ENCODE measurements at regions not wholly inside any gene's neighbourhood (a gene's known extent, or its start where the extent isn't known, plus 50 kb on each side); places are given as distances from the start of the nearest gene placed in this dataset.
"Not testable (repeated sequence)": the region's sequence is repeated elsewhere in the genome, so short reads cannot be mapped to it uniquely, and the experiment has no call there.

DNA sequence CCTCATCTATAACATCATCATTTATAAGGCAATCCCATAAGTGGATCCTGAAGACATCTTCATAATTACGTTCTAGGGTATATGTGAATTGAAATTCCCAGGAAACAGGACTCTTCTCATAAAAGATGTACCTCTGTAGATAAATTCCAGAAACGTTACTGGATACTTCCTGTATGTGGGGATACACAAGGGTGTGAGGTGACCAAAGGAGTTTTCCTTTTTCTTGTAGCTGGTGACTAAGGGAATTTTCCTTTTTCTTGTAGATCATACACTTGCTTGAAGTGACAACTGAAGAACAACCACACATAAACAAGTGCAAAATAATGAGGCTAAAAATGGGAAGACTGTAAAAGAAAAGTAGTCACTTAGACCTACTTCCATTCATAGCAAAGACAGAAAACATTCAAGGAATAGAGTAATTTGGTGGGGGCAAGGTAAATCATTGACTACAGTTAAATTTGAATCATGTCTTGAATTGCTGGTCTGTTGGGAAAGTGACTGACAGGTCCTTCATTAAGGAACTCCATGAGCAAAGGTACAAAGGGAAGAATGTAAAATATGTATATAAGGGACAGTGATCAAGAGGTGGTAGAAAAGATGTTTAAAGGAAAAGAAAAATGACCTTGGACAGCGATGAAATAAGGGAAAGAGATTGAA is 53.2 kb upstream of the UBE2E3 start:
- DNase-seq (ENCODE audit: low read depth): no peak

DNA sequence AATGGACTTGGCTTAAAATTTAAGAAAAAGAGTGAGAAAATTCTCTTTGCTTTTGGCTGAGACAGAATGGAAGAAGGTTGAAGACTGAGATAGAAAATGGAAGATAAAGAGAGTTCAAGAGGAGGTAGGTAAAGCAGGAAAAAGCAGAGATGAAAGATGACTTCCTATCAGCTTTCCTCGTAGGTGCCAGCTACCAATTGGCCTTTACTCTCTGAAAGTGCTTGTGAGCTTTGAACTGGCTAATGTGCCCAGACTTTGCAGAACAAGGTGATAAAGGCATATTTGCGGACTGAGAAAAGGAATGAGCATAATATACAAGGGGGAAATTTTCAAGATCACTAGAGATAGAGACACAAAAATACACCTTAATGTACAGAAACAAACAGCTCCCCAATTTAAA is 54.7 kb upstream of the UBE2E3 start:
- no peak for DNase-seq (ENCODE audit: low read depth)

- DNase-seq (ENCODE audit: low read depth): no peak
These were observed 56.3 kb upstream of the UBE2E3 start for GRCh38 chr2:180924063-180924462.

DNA sequence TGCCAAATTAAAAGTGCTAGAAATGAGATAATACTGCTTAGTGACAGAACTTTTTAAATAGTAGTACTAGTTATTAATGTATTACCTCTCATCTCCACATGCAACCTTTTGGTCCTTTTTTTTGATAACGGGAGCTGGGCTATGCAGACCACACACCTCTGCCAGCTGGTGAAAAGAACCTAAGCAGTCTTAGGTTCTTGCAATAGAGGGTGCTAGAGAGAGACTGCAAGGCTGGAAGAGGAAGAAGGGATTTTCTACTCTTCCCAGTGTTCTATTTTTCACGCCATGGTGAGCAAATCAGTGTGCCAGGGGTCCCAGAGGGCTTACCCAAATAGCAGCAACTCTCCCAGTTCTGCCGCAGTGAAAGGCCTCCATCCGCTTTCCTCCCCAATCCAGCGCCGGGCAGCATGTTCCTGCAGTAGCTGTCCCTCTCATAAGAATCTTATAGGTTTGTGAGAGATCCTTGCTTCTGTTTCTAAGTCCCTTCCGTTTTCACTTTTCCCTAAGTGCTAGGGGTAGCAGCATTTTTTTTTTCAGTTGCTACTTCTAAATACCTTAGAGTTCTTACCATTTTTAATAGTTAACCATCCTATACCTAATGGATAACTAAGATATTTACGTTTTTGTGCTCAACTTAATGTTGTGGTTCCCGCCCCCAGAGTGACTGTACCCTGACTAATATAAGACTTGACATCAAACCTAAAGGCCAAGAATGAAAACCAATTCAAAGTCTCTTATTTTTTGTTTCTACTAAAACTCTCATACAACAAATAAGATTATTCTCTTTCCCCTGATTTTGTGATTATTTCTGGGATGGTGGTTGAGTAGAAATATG is 69.4 kb upstream of the UBE2E3 start:
- DNase-seq (ENCODE audit: low read depth): no peak

GRCh38 chr2:180907731-180908130 is 72.7 kb upstream of the UBE2E3 start:
- no peak for DNase-seq (ENCODE audit: low read depth)

DNA sequence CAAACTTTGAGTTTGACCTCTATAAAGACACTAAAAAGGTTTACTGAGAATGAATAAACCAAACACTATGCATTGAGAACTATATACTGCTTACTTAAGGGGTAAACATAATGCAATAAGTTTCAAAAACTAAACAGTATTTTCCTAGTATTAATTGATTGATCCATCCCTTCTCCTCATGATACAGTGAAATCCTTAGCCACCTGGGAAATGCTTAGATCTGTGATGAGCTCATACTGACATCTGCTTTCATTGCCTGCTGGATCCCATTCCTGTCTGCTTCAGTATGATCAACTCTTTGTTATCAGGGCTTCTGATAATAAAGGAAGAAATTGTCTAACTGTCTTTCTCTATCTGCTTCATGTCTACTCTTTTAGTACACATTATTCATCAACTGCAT is 74.9 kb upstream of the UBE2E3 start:
- DNase-seq (ENCODE audit: low read depth): no peak

GRCh38 chr2:180905002-180905401 is 75.4 kb upstream of the UBE2E3 start:
- DNase-seq (ENCODE audit: low read depth): no peak

DNA sequence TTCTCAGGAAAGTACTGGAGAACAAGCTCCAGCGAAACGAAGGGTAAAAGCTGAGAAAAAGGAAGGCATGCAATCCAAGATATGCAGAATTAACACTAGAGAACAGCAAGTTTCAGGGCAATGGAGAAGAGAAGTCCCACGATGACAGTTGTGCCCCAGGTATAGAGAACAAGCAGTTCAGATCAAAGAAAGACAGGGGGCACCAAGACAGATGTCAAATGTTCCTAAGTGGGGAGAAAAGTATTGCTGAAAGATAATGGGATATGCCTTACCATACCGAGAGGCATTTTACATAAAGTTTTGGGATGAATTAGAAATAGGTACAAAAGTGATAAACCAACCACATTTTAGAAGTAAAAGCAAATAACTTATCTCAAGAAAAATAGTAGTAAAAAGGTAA is 79.1 kb upstream of the UBE2E3 start:
- no peak for DNase-seq (ENCODE audit: low read depth)

DNA sequence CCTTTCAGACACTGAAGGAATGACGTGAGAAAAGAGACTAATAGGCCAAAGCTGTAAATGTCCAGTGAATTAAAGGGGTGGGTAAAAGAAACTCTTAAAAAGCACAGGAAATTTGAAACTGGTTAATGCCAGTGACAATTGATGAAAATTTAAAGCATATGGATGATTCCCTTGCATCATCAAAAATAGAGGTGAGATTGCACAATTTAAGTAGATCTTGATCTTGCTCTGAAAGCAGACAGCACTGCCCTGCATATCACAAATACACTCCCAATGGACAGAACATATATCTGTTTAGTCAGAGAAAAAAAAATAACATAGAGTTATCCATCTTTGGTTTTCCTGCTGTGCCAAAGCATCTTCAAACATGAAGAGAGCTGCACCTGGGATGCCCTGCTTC is 86.7 kb upstream of the UBE2E3 start:
- no peak for DNase-seq (ENCODE audit: low read depth)

DNA sequence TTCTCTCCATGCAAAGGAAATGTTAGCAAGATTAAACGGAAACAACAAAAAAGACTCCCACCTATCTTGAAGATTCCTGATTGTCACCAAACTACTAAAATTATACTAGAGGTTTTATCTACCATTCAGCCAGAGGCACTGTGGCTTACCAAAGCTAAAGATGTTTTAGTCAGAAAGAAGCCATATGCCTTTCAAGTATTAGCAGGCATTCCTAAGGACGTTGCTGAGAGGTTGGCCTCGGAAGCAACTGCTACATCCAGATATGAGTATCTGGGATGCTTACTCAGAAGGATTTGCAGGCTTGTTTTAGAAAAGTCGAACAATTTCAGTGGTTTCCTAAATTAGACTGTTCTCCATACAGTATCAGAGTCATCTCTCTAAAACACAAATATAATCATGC is 88.3 kb upstream of the UBE2E3 start:
- DNase-seq (ENCODE audit: low read depth): no peak

GRCh38 chr2:180891360-180891759 is 89.0 kb upstream of the UBE2E3 start:
- DNase-seq (ENCODE audit: low read depth): no peak

DNA sequence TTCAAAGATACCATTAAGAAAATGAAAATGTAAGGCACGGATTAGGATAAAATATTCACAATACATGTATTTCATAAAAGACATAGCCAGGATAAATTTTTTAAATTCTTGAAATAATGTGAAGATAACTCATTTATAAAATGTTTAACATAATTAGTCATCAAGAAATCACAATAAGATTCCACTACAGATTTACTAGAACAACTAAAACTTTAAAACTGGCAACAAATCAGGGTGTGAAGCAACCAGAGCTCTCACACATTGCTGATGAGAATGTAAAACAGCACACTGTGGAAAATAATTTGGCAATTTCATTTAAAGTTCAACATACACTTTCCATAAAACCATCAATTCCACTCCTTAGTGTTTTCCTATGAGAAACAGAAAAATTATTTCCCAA is 89.6 kb upstream of the UBE2E3 start:
- DNase-seq (ENCODE audit: low read depth): peak; percentile 39

GRCh38 chr2:180882959-180883358 is 97.4 kb upstream of the UBE2E3 start:
- DNase-seq (ENCODE audit: low read depth): no peak

DNA sequence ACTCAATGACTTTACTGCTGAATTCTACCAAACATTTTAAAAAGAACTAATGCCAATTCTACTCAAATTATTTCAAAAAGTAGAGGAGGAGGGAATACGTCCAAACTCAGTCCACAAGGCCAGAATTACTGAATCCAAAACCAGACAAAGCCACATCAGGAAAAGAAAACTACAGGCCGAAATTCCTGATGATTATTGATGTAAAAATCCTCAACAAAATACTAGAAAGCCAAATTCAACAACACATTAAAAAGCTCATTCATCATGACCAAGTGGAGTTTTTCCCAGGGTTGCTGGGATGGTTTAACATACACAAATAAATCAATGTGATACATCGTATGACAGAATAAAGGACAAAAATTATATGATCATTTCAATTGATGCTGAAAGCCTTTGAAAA is 103.9 kb upstream of the UBE2E3 start:
- DNase-seq (ENCODE audit: low read depth): no peak

GRCh38 chr2:180873219-180873618 is 107.2 kb upstream of the UBE2E3 start:
- DNase-seq (ENCODE audit: low read depth): no peak

GRCh38 chr2:180872781-180873180 is 107.6 kb upstream of the UBE2E3 start:
- not testable (repeated sequence) for DNase-seq (ENCODE audit: low read depth)

GRCh38 chr2:180872255-180872654 is 108.2 kb upstream of the UBE2E3 start:
- DNase-seq (ENCODE audit: low read depth): peak; percentile 72

- no peak for DNase-seq (ENCODE audit: low read depth)
These were observed 108.8 kb upstream of the UBE2E3 start for GRCh38 chr2:180871649-180872048.

DNA sequence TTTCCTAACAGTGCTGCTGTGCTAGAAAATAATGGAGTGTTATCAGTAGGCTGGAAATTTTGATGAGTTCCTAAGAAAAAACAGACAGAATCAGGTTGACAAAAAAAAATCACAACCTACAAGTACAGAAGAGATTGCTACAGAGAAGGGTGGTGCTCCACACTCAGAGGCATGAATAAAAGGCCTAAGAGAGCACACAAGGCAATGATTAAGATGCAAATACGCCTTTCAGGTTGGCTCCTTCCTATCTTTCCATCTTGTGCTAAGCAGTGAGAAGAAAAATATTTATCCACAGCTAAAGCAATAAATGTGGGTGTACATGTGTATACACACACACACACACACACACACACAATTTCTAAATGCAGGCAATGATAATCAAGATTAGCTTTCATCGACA is 130.6 kb upstream of the UBE2E3 start:
- DNase-seq (ENCODE audit: low read depth): no peak

- no peak for DNase-seq (ENCODE audit: low read depth)
These were observed 132.0 kb upstream of the UBE2E3 start for GRCh38 chr2:180848393-180848792.

GRCh38 chr2:180846756-180847472 is 133.5 kb upstream of the UBE2E3 start:
- DNase-seq (ENCODE audit: low read depth): no peak

GRCh38 chr2:180842461-180842860 is 137.9 kb upstream of the UBE2E3 start:
- no peak for DNase-seq (ENCODE audit: low read depth)

DNA sequence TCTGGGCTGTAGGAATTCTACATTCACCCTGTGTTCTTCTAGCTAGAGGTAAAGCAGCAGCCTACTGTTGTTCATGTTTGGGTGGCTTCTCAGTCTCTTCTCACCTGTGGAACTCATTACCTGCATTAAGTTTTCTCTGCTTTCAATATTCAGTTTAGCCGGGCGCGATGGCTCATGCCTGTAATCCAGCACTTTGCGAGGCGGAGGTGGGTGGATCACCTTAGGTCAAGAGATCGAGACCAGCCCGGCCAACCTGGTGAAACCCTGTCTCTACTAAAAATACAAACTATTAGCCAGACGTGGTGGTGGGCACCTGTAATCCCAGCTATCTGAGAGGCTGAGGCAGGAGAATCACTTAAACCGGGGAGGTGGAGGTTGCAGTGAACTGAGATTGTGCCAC is 139.8 kb upstream of the UBE2E3 start:
- no peak for DNase-seq (ENCODE audit: low read depth)

Data from fibroblast of gingiva (primary cell).